Adipocyte (in vitro differentiated cells): ENCODE measurements at regions not wholly inside any gene's neighbourhood (a gene's known extent, or its start where the extent isn't known, plus 50 kb on each side); places are given as distances from the start of the nearest gene placed in this dataset.
"Not testable (repeated sequence)": the region's sequence is repeated elsewhere in the genome, so short reads cannot be mapped to it uniquely, and the experiment has no call there.

ENCODE experiments used
- DNase-seq: peaks from one replicate; pipeline ENCODE4 v3.0.0-alpha.2; 2015; ENCODE audit warnings: low read depth
- H3K27me3 ChIP-seq: replicated peaks from 2 replicates; pipeline ENCODE4 v1.7.0; 2013; ENCODE audit warnings: mild to moderate bottlenecking, low read length, moderate library complexity; ENCODE audit not compliant: control insufficient read depth, insufficient read depth
- H3K36me3 ChIP-seq: 2 replicates; pipeline ENCODE4 v1.7.0; 2013; ENCODE audit warnings: low read length, mild to moderate bottlenecking, moderate library complexity; ENCODE audit not compliant: control insufficient read depth, insufficient read depth, severe bottlenecking
- H3K4me1 ChIP-seq: 2 replicates; pipeline ENCODE4 v1.7.0; 2013; ENCODE audit warnings: mild to moderate bottlenecking, low read length, moderate library complexity; ENCODE audit not compliant: control insufficient read depth, insufficient read depth
- H3K4me3 ChIP-seq: 2 replicates; pipeline ENCODE4 v1.7.0; 2013; ENCODE audit warnings: mild to moderate bottlenecking, low read length, moderate library complexity
- H3K9ac ChIP-seq: 2 replicates; pipeline ENCODE4 v1.7.0; 2013; ENCODE audit warnings: mild to moderate bottlenecking, low read length, moderate library complexity
- H3K9me3 ChIP-seq: 2 replicates; pipeline ENCODE4 v1.7.0; 2013; ENCODE audit warnings: mild to moderate bottlenecking, low read length, moderate library complexity; ENCODE audit not compliant: control insufficient read depth

DNA sequence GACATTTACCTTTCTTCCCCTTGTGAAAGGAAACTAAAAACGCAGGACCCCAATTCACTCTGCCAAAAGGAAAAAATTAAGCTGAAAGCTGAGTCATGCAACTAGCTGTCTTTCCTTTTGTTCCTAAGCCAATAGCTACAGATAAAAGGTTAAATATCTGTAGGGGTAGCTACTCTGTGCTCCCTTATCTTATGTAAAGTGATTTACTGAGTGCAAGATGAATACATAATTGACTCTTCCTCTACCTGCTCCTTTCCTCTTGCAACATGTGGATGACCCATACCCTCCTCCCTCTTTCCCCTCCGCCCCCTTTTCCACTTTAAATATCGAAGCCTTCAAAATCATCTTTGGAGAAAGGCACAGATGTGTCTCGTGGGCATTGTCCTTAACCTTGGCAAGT lies 68.0 kb upstream of the ZNF157 start:
- Histone ChIP-seq H3K9ac (no peak overlapping the region), H3K9me3 (no peaks in the 10 kb centered on the region), H3K4me3 (no peak overlapping the region), H3K36me3 (no peaks in the 10 kb centered on the region), H3K27me3 (peaks cover 24% of the 10 kb centered on the region), H3K4me1 (no peaks in the 10 kb centered on the region)
- DNase-seq = no peak

DNA sequence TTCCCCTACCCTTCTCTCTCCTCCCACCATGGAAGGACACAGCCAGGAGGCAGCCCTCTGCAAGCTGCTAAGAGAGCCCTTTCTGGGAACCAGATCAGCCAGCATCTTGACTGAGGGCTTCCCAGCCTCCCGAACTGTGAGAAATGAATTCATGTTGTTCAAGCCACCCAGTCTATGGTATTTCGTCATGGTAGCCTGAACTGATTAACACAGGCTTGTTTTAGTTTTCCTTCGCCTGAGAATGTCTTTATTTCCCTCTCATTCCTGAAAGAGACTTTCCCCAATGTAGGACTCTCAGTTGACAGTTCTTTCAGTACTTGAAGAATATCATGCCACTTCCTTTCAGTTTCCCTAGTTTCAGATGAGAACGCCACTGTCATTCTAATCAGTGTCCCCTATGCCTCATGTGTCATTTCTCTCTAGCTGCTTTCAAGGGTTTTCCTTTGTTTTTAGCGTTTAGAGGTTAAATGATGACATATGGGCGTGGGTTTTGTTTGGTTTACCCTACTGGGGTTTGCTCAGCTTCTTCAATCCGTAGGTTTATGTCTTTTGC lies 63.8 kb upstream of the ZNF157 start:
- not testable (repeated sequence) for H3K36me3 ChIP-seq, H3K4me3 ChIP-seq, H3K4me1 ChIP-seq, DNase-seq, H3K9ac ChIP-seq, H3K9me3 ChIP-seq
- peaks cover 35% of the 10 kb centered on the region for H3K27me3 ChIP-seq

DNA sequence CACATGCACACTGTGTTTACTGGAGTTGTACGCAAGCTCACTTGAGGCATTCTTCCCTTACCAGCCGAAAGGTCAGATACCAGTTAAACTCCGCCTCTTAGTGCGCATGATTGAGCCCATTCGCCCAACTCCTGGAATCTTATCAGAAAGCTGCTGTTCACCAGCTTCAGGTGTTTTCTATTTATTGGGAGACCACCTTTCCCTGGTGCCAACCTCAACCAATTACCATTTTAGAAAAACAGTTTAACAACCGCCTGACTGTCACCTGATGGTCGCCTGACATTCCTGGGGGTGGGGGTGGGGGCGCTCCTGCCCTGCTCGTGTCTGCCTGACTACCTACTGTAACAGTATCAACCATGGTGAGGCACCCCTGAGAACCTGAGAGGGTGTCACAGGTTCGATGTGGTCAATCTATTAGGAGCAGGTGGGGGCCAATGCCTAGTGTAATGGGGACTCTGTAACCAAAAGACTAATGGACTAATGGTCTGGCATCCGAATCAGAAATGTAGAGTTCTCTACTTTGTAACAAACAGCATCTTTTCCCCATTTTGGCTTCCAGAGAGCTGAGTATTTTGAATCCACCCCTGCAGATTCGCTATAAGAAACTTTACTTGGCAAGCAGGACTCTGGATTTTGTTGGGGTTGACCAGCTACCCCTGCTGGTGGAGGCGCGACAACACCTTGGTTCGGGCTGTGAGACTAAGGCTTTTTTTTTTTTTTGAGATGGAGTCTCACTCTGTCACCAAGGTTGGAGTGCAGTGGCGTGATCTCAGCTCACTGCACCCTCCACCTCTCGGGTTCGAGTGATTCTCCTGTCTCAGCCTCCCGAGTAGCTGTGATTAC lies 58.2 kb upstream of the ZNF157 start:
- Histone ChIP-seq H3K36me3 (no peaks in the 10 kb centered on the region), H3K4me3 (no peak overlapping the region), H3K9me3 (no peaks in the 10 kb centered on the region), H3K27me3 (peaks cover 18% of the 10 kb centered on the region), H3K4me1 (no peaks in the 10 kb centered on the region), H3K9ac (no peak overlapping the region)
- DNase-seq = peak; percentile 68

GRCh38 chrX:47313056-47313455 lies 57.3 kb upstream of the ZNF157 start:
- Histone ChIP-seq H3K4me1 (no peaks in the 10 kb centered on the region), H3K36me3 (no peaks in the 10 kb centered on the region), H3K4me3 (no peak overlapping the region), H3K9ac (no peak overlapping the region), H3K27me3 (peaks cover 18% of the 10 kb centered on the region), H3K9me3 (no peaks in the 10 kb centered on the region)
- no peak for DNase-seq

- H3K9ac ChIP-seq = no peak overlapping the region
- H3K9me3 ChIP-seq = no peaks in the 10 kb centered on the region
- H3K27me3 ChIP-seq = peaks cover 10% of the 10 kb centered on the region
- peak; percentile 2 for DNase-seq
- no peaks in the 10 kb centered on the region for H3K36me3 ChIP-seq
- no peak overlapping the region for H3K4me3 ChIP-seq
- no peaks in the 10 kb centered on the region for H3K4me1 ChIP-seq
These were observed 53.9 kb upstream of the ZNF157 start for GRCh38 chrX:47316276-47317025.
